ENCODE measurements at regions not wholly inside any gene's neighbourhood (a gene's known extent, or its start where the extent isn't known, plus 50 kb on each side); places are given as distances from the start of the nearest gene placed in this dataset.

GRCh38 chr3:109648027-109648426, 310.7 kb upstream of the DPPA4 start:
- no peak for TF ChIP-seq ZFX (IDR thresholded peaks at IDR 0.05)
- TF ChIP-seq CTCF (conservative IDR thresholded peaks at IDR 0.05) = no peak
- no peak overlapping the region for H3K27ac ChIP-seq

GRCh38 chr3:109656225-109656624, 318.9 kb upstream of the DPPA4 start:
- TF ChIP-seq ZFX (IDR thresholded peaks at IDR 0.05) = no peak
- TF ChIP-seq CTCF (conservative IDR thresholded peaks at IDR 0.05) = no peak
- H3K27ac ChIP-seq = no peak overlapping the region

DNA sequence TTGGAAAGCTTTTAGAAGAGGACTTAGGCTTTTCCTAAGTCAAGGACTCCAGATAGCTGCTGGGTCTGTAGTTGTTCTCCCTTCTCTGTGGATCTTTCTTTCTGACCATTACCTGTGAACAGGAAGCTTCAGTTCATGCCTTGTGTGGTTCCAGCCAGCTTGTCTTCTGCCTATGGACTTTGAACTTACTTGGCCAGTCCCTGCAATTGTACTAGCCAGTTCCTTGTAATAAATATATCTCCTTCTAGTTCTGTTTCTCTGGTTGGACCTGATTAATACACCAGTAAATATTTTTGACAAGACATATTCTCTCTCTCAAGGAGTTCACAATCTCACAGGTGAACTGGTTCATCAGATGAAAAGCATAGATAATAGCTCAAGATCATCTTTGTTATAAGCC, 341.3 kb upstream of the DPPA4 start:
- TF ChIP-seq CTCF (conservative IDR thresholded peaks at IDR 0.05) = no peak
- no peak for TF ChIP-seq ZFX (IDR thresholded peaks at IDR 0.05)
- H3K27ac ChIP-seq = no peak overlapping the region

- TF ChIP-seq ZFX (IDR thresholded peaks at IDR 0.05) = no peak
- TF ChIP-seq CTCF (conservative IDR thresholded peaks at IDR 0.05) = no peak
- no peak overlapping the region for H3K27ac ChIP-seq
Measured at GRCh38 chr3:109679664-109680063, 342.3 kb upstream of the DPPA4 start.

DNA sequence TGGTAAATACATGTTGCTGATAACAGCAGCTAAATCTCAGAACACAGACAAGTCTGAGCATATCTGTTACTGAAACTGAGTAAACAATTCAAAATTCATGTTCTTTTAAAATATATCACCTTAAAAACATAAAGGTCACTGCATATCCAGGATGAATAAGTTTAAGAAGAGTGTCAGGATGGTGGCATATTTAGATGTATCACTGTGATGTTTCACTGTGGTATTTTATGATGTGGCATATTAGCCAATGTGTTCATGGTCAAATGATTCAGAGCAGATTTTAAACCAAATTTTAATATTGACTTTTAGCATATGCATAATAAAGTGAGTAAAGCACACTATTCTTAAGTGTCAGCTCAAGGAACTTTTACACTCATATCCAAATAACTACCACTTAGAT, 346.4 kb upstream of the DPPA4 start:
- no peak overlapping the region for H3K27ac ChIP-seq
- TF ChIP-seq CTCF (conservative IDR thresholded peaks at IDR 0.05) (no peak), ZFX (IDR thresholded peaks at IDR 0.05) (no peak)

DNA sequence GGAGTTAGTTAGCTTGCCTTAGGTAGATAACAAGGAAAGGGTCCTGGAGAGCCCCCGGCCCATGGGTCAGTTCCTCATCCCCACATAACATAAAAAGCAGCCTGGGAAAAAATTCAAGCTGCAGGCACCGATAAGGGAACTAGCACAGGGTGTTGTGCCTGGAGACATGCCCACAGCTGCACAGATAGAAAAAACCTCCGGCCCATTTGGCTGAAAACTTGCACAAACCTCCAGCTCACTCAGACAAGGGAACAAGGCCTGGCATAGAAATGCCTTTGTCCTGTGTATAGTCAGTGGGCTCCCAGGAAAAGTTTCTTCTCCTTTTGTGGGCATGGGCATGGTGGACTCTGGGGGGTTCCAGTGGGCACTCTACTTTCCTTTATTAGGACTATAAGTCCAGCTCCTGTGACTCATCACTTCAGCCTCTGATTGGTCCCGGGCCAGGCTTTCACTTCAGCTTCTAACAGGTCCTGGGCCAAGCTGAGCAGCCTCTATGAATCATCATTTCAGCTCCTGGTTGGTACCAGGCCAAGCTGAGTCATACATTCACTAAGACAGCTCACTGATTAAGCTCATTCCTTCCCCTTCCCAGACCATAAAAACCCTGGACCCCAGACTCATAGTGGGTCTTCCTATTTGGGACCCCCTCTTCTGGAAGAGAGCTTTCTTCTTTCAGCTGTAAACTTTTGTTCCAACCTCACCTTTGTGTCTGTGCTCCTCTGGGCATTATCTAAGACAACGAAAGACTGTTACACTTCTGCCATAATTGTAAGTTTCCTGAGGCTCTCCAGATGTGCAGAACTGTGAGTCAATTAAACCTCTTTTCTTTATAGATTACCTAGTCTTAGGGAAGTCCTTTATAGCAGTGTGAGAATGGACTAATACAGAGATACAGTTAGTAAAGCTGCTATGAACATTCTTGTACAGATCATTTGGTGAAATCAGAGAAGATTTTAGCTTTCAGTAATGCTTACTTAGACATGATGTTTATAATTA, 348.0 kb upstream of the DPPA4 start:
- TF ChIP-seq ZFX (IDR thresholded peaks at IDR 0.05) (no peak), CTCF (conservative IDR thresholded peaks at IDR 0.05) (no peak)
- H3K27ac ChIP-seq = no peak overlapping the region

GRCh38 chr3:109687626-109688025, 350.3 kb upstream of the DPPA4 start:
- TF ChIP-seq ZFX (IDR thresholded peaks at IDR 0.05) (no peak), CTCF (conservative IDR thresholded peaks at IDR 0.05) (no peak)
- no peak overlapping the region for H3K27ac ChIP-seq
